ENCODE measurements at regions not wholly inside any gene's neighbourhood (a gene's known extent, or its start where the extent isn't known, plus 50 kb on each side); places are given as distances from the start of the nearest gene placed in this dataset.

GRCh38 chr3:35946121-35946853 lies 307.0 kb downstream of the ARPP21 start:
- H3K27ac ChIP-seq, result no peak overlapping the region
- DNase-seq (ENCODE audit: low read depth, low spot score), result no peak

DNA sequence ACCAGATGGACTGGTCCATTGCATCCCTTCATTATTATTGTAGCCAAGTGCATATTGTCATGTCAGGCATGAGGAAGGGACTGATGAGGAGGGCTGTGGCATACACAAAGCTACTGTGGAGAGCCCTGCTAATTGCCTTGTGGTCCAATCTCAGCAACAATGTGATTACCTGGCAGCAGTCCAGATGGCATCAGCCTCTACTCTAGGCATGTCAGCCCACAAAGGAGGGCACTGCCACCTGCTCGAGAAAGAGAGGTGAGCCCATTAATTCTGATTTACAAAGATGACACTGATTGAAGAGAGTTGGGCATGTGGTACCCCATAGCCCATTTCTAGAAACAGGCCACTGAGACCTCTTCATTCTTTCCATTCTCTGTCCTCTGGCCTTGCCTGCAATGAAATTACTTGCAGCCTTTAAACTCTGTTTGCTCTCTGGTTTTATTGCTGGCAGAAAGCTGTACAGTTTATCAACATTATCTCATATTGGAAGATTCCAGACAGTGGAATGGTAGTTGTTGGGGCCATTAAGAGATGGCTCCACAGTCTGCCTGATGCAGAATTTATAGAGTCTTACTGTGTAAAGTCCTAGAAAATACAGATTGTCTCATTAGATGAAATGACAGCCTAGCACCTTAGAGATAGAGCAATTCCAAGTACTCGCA lies 307.7 kb downstream of the ARPP21 start:
- H3K27ac ChIP-seq, result no peak overlapping the region
- no peak for DNase-seq (ENCODE audit: low read depth, low spot score)

- DNase-seq (ENCODE audit: low read depth, low spot score), result no peak
- no peak overlapping the region for H3K27ac ChIP-seq
Measured at GRCh38 chr3:35950021-35950420, 310.7 kb downstream of the ARPP21 start.

- no peak for DNase-seq (ENCODE audit: low read depth, low spot score)
- no peak overlapping the region for H3K27ac ChIP-seq
Measured at GRCh38 chr3:35954413-35954812, 315.1 kb downstream of the ARPP21 start.

DNA sequence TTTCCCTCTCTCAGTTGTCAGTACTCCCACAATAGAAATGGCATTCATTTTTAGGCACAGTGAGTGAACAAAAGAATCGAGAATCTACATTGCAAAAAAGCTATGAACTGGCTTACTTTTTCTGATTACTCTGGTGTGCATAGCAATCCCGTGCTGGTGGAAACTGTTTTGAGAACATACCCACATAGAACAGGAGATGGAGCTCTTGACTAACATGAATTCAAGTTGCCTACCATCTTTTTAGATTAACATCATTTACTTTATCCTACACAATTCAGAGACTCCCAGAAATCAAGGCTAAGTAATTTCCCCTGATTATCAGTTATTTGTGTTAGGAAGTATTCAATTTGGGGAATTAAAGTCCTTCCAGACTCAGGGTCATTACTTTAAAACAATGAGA lies 326.6 kb downstream of the ARPP21 start:
- no peak for DNase-seq (ENCODE audit: low read depth, low spot score)
- no peak overlapping the region for H3K27ac ChIP-seq

- DNase-seq (ENCODE audit: low read depth, low spot score), result no peak
- H3K27ac ChIP-seq, result no peak overlapping the region
Measured at GRCh38 chr3:35966629-35967464, 327.5 kb downstream of the ARPP21 start.

GRCh38 chr3:35968043-35968622 lies 328.8 kb downstream of the ARPP21 start:
- no peak for DNase-seq (ENCODE audit: low read depth, low spot score)
- H3K27ac ChIP-seq, result no peak overlapping the region

DNA sequence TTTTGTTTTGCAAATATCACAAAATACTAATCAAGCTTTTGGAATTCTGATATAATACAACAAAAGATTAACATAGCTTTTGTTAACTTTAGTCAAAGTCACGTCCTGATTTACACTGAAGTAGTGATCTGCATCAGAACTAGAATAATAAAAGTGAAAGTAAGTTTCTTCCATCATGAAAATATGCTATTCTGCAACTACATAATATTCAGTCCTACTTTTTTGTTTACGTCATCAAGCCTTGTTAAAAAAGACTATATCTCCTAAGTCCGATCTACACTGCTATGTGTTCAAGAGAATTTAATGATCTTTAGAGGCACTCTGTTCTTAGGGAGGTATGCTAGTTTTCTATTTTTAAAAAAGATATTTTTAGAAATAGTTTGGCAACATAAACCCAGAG lies 330.1 kb downstream of the ARPP21 start:
- DNase-seq (ENCODE audit: low read depth, low spot score), result no peak

DNA sequence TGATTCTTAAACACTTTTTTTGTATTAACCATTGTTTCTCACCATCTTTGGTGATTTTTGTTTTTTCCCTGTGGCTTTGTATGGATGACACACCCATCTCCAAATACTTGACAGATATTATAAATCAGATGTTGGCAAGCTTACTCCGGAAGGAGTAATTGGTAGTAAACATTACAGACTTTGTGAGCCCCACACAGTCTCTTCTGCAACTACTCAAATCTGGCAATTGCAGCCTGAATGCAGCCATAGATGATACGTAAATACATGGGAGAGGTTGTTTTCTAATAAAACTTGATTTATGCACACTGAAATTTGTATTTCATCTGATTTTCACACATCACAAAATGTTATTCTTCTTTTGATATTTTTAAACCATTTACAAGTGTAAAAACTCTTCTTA lies 331.5 kb downstream of the ARPP21 start:
- no peak overlapping the region for H3K27ac ChIP-seq
- no peak for DNase-seq (ENCODE audit: low read depth, low spot score)

More for the DNA sequence above, 330.1 kb downstream of the ARPP21 start:
- H3K27ac ChIP-seq, result no peak overlapping the region

GRCh38 chr3:35971686-35972085 lies 332.4 kb downstream of the ARPP21 start:
- H3K27ac ChIP-seq, result no peak overlapping the region
- no peak for DNase-seq (ENCODE audit: low read depth, low spot score)

DNA sequence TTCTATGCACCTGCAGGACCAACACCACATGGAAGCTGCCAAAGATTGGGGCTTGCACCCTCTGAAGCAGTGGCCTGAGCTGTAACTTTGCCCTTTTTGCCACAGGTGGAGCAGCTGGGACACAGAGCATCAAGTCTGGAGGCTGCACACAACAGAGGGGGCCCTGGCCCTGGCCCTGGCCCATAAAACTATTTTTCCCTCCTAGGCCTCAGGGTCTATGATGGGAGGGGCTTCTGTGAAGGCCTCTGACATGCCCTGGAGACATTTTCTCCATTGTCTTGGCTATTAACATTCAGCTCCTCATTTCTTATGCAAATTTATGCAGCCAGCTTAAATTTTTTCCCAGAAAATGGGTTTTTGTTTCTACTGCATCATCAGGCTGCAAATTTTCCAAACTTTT lies 335.5 kb downstream of the ARPP21 start:
- H3K27ac ChIP-seq, result no peak overlapping the region
- no peak for DNase-seq (ENCODE audit: low read depth, low spot score)

- DNase-seq (ENCODE audit: low read depth, low spot score), result no peak
- no peak overlapping the region for H3K27ac ChIP-seq
Measured at GRCh38 chr3:35986161-35986560, 346.8 kb downstream of the ARPP21 start.

GRCh38 chr3:35987386-35987785 lies 348.1 kb downstream of the ARPP21 start:
- DNase-seq (ENCODE audit: low read depth, low spot score), result no peak
- H3K27ac ChIP-seq, result no peak overlapping the region

DNA sequence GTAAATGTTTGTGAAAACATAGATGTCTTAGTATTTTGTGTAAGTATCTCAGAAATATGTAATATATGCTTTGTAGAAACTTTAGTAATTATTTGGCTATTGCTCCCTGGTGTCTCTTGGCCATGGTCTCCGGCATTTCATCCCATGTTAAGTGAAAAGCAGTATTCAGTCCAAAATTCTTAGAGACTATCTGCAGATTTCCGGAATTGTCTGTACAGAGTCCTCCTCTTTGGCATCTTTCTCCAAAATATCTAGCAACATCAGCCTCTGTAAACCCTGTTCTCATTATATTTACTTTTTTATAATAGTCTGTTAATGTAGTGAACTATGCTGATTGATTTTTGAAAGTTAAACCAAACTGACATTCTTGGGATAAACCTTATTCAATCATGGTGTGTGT lies 352.7 kb downstream of the ARPP21 start:
- H3K27ac ChIP-seq, result no peak overlapping the region
- no peak for DNase-seq (ENCODE audit: low read depth, low spot score)

GRCh38 chr3:36011791-36012190 lies 368.5 kb upstream of the STAC start:
- no peak for DNase-seq (ENCODE audit: low read depth, low spot score)
- no peak overlapping the region for H3K27ac ChIP-seq

GRCh38 chr3:36013425-36013824 lies 366.9 kb upstream of the STAC start:
- DNase-seq (ENCODE audit: low read depth, low spot score), result no peak
- no peak overlapping the region for H3K27ac ChIP-seq

DNA sequence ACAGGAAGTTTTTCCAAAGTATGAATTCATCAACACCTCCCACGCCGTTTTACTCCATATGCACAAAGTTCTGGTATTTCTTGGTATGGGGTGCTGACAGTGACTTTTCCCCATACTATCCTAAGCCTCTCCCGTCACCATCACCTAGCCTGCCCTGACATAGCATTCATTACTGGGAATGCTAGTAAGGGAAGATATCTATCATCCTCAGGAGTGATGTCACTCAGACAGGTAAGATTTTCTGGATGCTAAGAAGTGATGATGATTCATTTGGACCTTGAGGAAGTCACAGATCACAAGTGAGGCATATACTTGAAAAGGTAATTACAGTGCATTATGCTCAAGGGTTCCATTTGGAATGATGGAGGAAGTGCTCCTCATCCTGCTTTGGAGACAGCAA lies 355.1 kb upstream of the STAC start:
- no peak for DNase-seq (ENCODE audit: low read depth, low spot score)
- no peak overlapping the region for H3K27ac ChIP-seq

GRCh38 chr3:36032180-36033047 lies 347.9 kb upstream of the STAC start:
- no peak for DNase-seq (ENCODE audit: low read depth, low spot score)
- H3K27ac ChIP-seq, result no peak overlapping the region

- no peak for DNase-seq (ENCODE audit: low read depth, low spot score)
- H3K27ac ChIP-seq, result no peak overlapping the region
Measured at GRCh38 chr3:36058404-36059030, 321.8 kb upstream of the STAC start.
